Heart right ventricle (tissue), 16 donors: ENCODE measurements at regions not wholly inside any gene's neighbourhood (a gene's known extent, or its start where the extent isn't known, plus 50 kb on each side); places are given as distances from the start of the nearest gene placed in this dataset.
A peak's percentile ranks its signal among the peaks of the same experiment; 100 is the strongest.

ENCODE experiments used
- ATAC-seq, 8 donors: fragments of 200-7000 bp; cut with Tn5 transposase; one replicate each; pipeline ENCODE4 v1.9.1; 2020; ENCODE audit warnings: mild to moderate bottlenecking in 8 of 8, moderate library complexity in 8 of 8, moderate number of reproducible peaks in 1 of 8
- DNase-seq, 2 donors: peaks; one replicate each; pipeline ENCODE4 v3.0.0-alpha.2; 2020
- H3K27ac ChIP-seq, 10 donors: fragments of 200-600 bp; sonication (generic) in 2 of 10; one replicate each; pipeline versions ENCODE4 v1.5.0 to v1.8.0; 2020 to 2022; ENCODE audit warnings: mild to moderate bottlenecking in 3 of 10
- H3K27me3 ChIP-seq, 7 donors: fragments of 200-600 bp; one replicate each; pipeline ENCODE4 v1.8.0; 2021 to 2022; ENCODE audit warnings: mild to moderate bottlenecking in 2 of 7
- H3K36me3 ChIP-seq, 9 donors: fragments of 200-600 bp; sonication (generic) in 1 of 9; one replicate each; pipeline versions ENCODE4 v1.5.0 to v1.8.0; 2020 to 2022; ENCODE audit warnings: mild to moderate bottlenecking in 2 of 9
- H3K4me1 ChIP-seq, 9 donors: fragments of 200-600 bp; sonication (generic) in 1 of 9; one replicate each; pipeline versions ENCODE4 v1.5.0 to v1.8.0; 2020 to 2022; ENCODE audit warnings: mild to moderate bottlenecking in 4 of 9
- H3K4me3 ChIP-seq, 10 donors: fragments of 200-600 bp; sonication (generic) in 2 of 10; one replicate each; pipeline versions ENCODE4 v1.5.0 to v1.8.0; 2020 to 2022; ENCODE audit warnings: mild to moderate bottlenecking in 7 of 10, moderate library complexity in 2 of 10
- H3K9me3 ChIP-seq, 11 donors: fragments of 200-600 bp in 10 of 11; sonication (generic) in 2 of 11; one replicate each; pipeline versions ENCODE4 v1.5.0 to v1.8.0; 2013 to 2022; ENCODE audit warnings: mild to moderate bottlenecking in 2 of 11, control low read depth in 1 of 11, moderate library complexity in 1 of 11
- WGBS, 2 donors: extraction: QIAGEN DNeasy Blood & Tissue Kit; methylation state at CpG; one replicate each; pipeline ENCODE4 v1.1.7; 2013; ENCODE audit warnings: inconsistent platforms in 1 of 2; 5-methylcytosine and 5-hydroxymethylcytosine counted together
- intact Hi-C, 10 donors: fragments of 100-400 bp; cut with DNase I; formaldehyde crosslinking; loops; one replicate each; pipeline versions ENCODE4 v1.11.1 to v1.14.2; 2022
- TF ChIP-seq, protein P1 (sequence below), 9 donors: fragments of 200-600 bp; sonication (generic) in 2 of 9; IDR thresholded peaks; one replicate each; pipeline versions ENCODE4 v1.5.0 to v1.8.0; 2021 to 2022; ENCODE audit warnings: antibody characterized with exemption in 9 of 9, mild to moderate bottlenecking in 5 of 9, moderate library complexity in 1 of 9
- donor health status: Arrhythmogenic right ventricular cardiomyopathy.
- donor health status: ischemic (EF 13 %, LVEDD 7.1; RV severe dilation, severe dysfunction).
- donor health status: healthy with polysubstance abuse.
- donor health status: DM: no; HTN: yes; CAD: no.
- donor health status: DM: no; HTN: no; CAD: no.
- donor health status: ischemic (EF 25% LVEDD 6.9; RV normal size, moderate dysfunction).
- donor health status: ischemic (EF 25% LVEDD 5.7; RV mildly dilated, moderate dysfunction).
- donor health status: healthy.
- donor health status: DM: yes; HTN: yes; CAD: no.
- donor health status: Ischemic cardiomyopathy.
- donor health status: ischemic (EF 35%, LVEDD 5.7; RV mildly dilated, moderate dysfunction).
- donor health status: nonischemic (EF 11% LVEDD 7.7; RV severe dilation, severe dysfunction).
- donor health status: DM: yes; HTN: yes; CAD: no.
- donor health status: PGD.
- donor health status: ischemic (EF 29% LVEDD 5.4; RV normal size, mild dysfunction).
- donor health status: nonischemic (EF 23%, LVEDD 6.1; RV moderate dilation, normal function).

- intact Hi-C loops: no loop called here
- Histone ChIP-seq H3K27me3 (peaks cover 0 to 4% (median 0%) of the 10 kb centered on the region in 7 donors), H3K4me3 (no peak overlapping the region), H3K27ac (no peak overlapping the region), H3K9me3 (peaks cover 0 to 1% (median 0%) of the 10 kb centered on the region in 11 donors), H3K4me1 (no peaks in the 10 kb centered on the region), H3K36me3 (no peaks in the 10 kb centered on the region)
- TF ChIP-seq, protein P1, sequence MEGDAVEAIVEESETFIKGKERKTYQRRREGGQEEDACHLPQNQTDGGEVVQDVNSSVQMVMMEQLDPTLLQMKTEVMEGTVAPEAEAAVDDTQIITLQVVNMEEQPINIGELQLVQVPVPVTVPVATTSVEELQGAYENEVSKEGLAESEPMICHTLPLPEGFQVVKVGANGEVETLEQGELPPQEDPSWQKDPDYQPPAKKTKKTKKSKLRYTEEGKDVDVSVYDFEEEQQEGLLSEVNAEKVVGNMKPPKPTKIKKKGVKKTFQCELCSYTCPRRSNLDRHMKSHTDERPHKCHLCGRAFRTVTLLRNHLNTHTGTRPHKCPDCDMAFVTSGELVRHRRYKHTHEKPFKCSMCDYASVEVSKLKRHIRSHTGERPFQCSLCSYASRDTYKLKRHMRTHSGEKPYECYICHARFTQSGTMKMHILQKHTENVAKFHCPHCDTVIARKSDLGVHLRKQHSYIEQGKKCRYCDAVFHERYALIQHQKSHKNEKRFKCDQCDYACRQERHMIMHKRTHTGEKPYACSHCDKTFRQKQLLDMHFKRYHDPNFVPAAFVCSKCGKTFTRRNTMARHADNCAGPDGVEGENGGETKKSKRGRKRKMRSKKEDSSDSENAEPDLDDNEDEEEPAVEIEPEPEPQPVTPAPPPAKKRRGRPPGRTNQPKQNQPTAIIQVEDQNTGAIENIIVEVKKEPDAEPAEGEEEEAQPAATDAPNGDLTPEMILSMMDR (IDR thresholded peaks at IDR 0.05): no peak
- DNase-seq: no peak
- ATAC-seq: no peak
These were observed 505.1 kb downstream of the TLR4 start for GRCh38 chr9:118209343-118209742.

DNA sequence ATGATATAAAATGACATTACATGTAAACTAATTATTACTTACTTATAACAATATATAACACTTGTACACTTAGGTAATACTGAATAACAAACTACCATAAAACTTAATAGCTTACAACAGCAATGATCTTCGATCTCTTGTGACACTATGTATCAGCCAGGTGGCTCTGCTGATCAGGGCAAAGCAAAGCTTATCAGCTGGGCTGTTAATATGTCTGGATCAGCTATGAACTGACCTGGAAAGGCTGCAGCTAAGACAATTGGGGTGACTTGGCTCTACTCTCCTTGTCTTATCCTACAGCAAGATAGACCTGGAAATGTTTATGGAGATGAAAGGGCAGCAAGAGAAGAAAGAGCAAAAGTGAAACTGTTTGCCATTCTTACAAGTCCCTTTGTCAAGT lies 511.3 kb downstream of the TLR4 start:
- H3K27ac ChIP-seq: no peak overlapping the region
- H3K4me1 ChIP-seq: no peaks in the 10 kb centered on the region
- peaks cover 0 to 4% (median 0%) of the 10 kb centered on the region in 7 donors for H3K27me3 ChIP-seq
- peaks cover 0 to 4% (median 0%) of the 10 kb centered on the region in 11 donors for H3K9me3 ChIP-seq
- no peak for ATAC-seq
- intact Hi-C loops: no loop called here
- DNase-seq: no peak
- TF ChIP-seq, protein P1 (IDR thresholded peaks at IDR 0.05): no peak
- WGBS, 2 donors: 76 to 86% methylated on average over 1 of the region's 1 CpG
- no peak overlapping the region for H3K4me3 ChIP-seq
- H3K36me3 ChIP-seq: no peaks in the 10 kb centered on the region

DNA sequence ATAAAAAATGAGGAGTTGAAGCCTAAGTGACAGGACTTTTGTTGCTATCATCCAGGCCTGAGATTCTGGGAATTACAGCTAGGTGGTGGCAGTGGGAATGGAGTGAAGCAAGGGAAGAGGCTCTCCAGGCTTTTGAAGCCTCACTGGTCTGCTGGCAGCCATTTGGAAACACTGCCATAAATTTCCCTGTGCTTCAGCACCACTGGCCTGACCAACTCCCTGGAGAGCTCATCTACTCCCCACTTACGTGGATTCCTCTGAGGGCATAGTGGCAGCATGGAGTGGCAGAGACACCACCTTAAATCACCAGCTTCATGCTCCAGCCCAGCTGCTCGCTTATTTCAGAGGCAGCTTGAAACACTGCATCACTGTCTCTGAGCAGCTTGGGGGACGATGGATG lies 518.2 kb downstream of the TLR4 start:
- H3K36me3 ChIP-seq: no peaks in the 10 kb centered on the region
- 50 to 52% methylated on average over 3 of the region's 3 CpGs for WGBS, 2 donors
- peak in 1 of 8 donors; percentile 41 for ATAC-seq
- H3K4me3 ChIP-seq: no peak overlapping the region
- H3K9me3 ChIP-seq: no peaks in the 10 kb centered on the region
- no peak for DNase-seq
- H3K27me3 ChIP-seq: peaks cover 0 to 2% (median 0%) of the 10 kb centered on the region in 7 donors
- no peak overlapping the region for H3K27ac ChIP-seq
- H3K4me1 ChIP-seq: no peaks in the 10 kb centered on the region
- intact Hi-C loops: no loop called here
- TF ChIP-seq, protein P1 (IDR thresholded peaks at IDR 0.05): peak in 2 of 9 donors; percentile 19 to 36

DNA sequence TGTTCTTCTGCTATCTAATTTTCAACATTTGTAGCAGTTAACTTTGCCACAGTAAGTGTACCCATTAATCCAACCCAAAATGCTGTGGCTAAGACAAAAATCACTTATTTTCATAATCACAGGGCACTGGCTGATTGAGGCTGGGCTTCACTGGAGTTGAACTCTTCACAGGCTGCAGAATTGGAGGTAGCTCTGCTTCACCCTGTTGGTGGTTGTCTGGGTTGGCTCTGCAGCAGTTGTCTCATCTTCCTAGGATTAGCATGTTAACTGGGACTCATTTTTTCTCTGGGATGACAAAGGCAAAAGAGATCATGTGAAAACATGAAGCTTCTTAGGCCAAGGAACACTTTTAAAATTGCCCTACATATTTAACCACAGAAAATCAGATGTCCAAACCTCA lies 518.9 kb downstream of the TLR4 start:
- TF ChIP-seq, protein P1 (IDR thresholded peaks at IDR 0.05): no peak
- Histone ChIP-seq H3K36me3 (no peaks in the 10 kb centered on the region), H3K9me3 (no peaks in the 10 kb centered on the region), H3K27me3 (peaks cover 0 to 5% (median 0%) of the 10 kb centered on the region in 7 donors), H3K27ac (no peak overlapping the region), H3K4me3 (no peak overlapping the region), H3K4me1 (no peaks in the 10 kb centered on the region)
- intact Hi-C loops: no loop called here
- ATAC-seq (no peak), DNase-seq (no peak)
